GM13976 (cell line): ENCODE measurements at regions not wholly inside any gene's neighbourhood (a gene's known extent, or its start where the extent isn't known, plus 50 kb on each side); places are given as distances from the start of the nearest gene placed in this dataset.

ENCODE experiments used
- DNase-seq: peaks from one replicate; pipeline ENCODE4 v3.0.0; 2012; ENCODE audit warnings: low spot score
- in situ Hi-C: fragments of 300-500 bp; cut with MboI; formaldehyde crosslinking; loops from one replicate; pipeline ENCODE4 v1.12.0; 2022; ENCODE audit warnings: low sequenced_read_pairs, mixed read lengths, inconsistent platforms; ENCODE audit not compliant: unreplicated experiment
- TF ChIP-seq, protein P1 (sequence below): IDR thresholded peaks from 2 replicates; pipeline ENCODE4 v1.5.1; 2012; ENCODE audit warnings: borderline replicate concordance, mild to moderate bottlenecking; ENCODE audit not compliant: insufficient read depth; ENCODE audit errors: extremely low read depth, missing control alignments, control extremely low read depth

GRCh38 chr11:44377914-44378321, 68.0 kb upstream of the ALX4 start:
- in situ Hi-C loops: no loop called here
- DNase-seq: no peak
- TF ChIP-seq, protein P1, sequence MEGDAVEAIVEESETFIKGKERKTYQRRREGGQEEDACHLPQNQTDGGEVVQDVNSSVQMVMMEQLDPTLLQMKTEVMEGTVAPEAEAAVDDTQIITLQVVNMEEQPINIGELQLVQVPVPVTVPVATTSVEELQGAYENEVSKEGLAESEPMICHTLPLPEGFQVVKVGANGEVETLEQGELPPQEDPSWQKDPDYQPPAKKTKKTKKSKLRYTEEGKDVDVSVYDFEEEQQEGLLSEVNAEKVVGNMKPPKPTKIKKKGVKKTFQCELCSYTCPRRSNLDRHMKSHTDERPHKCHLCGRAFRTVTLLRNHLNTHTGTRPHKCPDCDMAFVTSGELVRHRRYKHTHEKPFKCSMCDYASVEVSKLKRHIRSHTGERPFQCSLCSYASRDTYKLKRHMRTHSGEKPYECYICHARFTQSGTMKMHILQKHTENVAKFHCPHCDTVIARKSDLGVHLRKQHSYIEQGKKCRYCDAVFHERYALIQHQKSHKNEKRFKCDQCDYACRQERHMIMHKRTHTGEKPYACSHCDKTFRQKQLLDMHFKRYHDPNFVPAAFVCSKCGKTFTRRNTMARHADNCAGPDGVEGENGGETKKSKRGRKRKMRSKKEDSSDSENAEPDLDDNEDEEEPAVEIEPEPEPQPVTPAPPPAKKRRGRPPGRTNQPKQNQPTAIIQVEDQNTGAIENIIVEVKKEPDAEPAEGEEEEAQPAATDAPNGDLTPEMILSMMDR: no peak

GRCh38 chr11:44379141-44380008, 69.4 kb upstream of the ALX4 start:
- TF ChIP-seq, protein P1: no peak
- no peak for DNase-seq
- in situ Hi-C loops: no loop called here

DNA sequence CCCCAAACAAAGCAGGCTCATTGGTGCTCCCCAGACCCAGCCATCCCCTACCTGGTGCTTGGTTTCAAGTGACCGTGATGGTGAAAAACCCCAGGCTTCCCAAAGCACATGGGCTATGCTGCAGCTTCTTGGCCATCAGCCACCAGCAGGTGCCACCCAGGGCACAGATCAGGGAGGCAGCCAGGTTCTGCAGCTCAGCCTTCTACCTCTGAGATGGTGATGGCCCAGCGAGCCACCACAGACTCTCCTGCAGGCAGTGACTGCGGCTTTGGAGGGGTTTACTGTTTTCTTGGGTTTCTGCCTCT, 70.0 kb upstream of the ALX4 start:
- in situ Hi-C loops: no loop called here
- TF ChIP-seq, protein P1: no peak
- DNase-seq: no peak

GRCh38 chr11:44380820-44381219, 70.9 kb upstream of the ALX4 start:
- no peak for DNase-seq
- TF ChIP-seq, protein P1: no peak
- in situ Hi-C loops: no loop called here

DNA sequence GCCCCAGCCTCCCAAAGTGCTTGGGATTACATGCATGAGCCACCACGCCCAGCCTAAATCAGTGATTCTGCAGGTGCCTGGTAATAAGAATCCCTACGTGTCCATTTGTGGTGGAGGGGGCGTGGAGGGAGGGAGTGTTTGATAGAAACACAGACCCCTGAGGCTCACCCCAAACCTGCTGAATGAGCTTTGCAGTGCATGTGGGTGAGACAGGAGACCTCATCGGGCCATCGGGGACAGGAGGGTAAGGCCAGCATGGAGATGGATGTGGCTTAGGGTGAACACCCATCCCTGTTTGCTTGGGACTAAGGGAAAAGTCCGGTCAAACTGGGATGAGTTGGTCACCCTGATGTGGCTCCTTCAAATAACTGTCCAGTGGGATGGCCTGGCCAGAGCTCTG, 71.3 kb upstream of the ALX4 start:
- DNase-seq: no peak
- in situ Hi-C loops: no loop called here
- TF ChIP-seq, protein P1: no peak

GRCh38 chr11:44382118-44382517, 72.2 kb upstream of the ALX4 start:
- in situ Hi-C loops: no loop called here
- no peak for DNase-seq
- TF ChIP-seq, protein P1: no peak
